Duodenal mucosa (tissue), 2 donors: ENCODE measurements at regions not wholly inside any gene's neighbourhood (a gene's known extent, or its start where the extent isn't known, plus 50 kb on each side); places are given as distances from the start of the nearest gene placed in this dataset.
"Not testable (repeated sequence)": the region's sequence is repeated elsewhere in the genome, so short reads cannot be mapped to it uniquely, and the experiment has no call there.

Experiments used
- H3K27ac ChIP-seq: one replicate; pipeline ENCODE4 v1.7.0; 2013; ENCODE audit warnings: low read depth, low read length
- H3K27me3 ChIP-seq, 2 donors: one replicate each; pipeline ENCODE4 v1.7.0; 2013; ENCODE audit warnings: low read length in 2 of 2, control low read depth in 1 of 2; ENCODE audit not compliant: insufficient read depth in 2 of 2, control insufficient read depth in 1 of 2
- H3K36me3 ChIP-seq, 2 donors: one replicate each; pipeline ENCODE4 v1.7.0; 2013; ENCODE audit warnings: low read length in 2 of 2, control low read depth in 1 of 2; ENCODE audit not compliant: insufficient read depth in 2 of 2, control insufficient read depth in 1 of 2
- H3K4me1 ChIP-seq, 2 donors: one replicate each; pipeline ENCODE4 v1.7.0; 2013; ENCODE audit warnings: low read length in 2 of 2, control low read depth in 1 of 2; ENCODE audit not compliant: insufficient read depth in 2 of 2, control insufficient read depth in 1 of 2
- H3K4me3 ChIP-seq, 2 donors: one replicate each; pipeline ENCODE4 v1.7.0; 2013; ENCODE audit warnings: low read length in 2 of 2, low read depth in 1 of 2
- H3K9ac ChIP-seq, 2 donors: one replicate each; pipeline ENCODE4 v1.7.0; 2013; ENCODE audit warnings: low read length in 2 of 2, low read depth in 1 of 2
- H3K9me3 ChIP-seq, 2 donors: one replicate each; pipeline ENCODE4 v1.7.0; 2013; ENCODE audit warnings: low read length in 2 of 2, control low read depth in 1 of 2; ENCODE audit not compliant: control insufficient read depth in 1 of 2

DNA sequence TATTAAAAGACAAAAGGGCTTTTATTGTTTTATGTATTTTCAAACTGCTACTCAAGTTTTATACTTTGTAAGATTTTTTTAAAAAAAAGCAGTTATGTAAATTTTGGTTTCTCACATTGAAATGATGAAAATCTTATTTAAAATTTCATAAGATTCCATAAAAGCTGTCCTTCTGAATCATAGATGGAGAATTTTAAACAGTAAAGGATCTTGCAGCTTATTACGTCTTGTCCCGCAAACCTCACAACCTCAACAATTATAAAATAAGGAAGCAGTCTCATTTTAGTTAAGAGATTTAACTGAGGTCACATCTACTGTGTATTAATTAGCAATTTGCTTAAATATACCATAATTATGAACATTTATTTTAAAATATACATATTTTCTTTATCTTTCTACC, 581.0 kb upstream of the SPRY2 start:
- Histone ChIP-seq H3K27ac (no peak overlapping the region), H3K27me3 (no peaks in the 10 kb centered on the region), H3K9ac (no peak overlapping the region), H3K36me3 (no peaks in the 10 kb centered on the region), H3K9me3 (no peaks in the 10 kb centered on the region), H3K4me3 (no peak overlapping the region), H3K4me1 (no peaks in the 10 kb centered on the region)

- Histone ChIP-seq H3K9me3 (no peaks in the 10 kb centered on the region), H3K27me3 (no peaks in the 10 kb centered on the region), H3K4me1 (no peaks in the 10 kb centered on the region), H3K36me3 (no peaks in the 10 kb centered on the region), H3K9ac (no peak overlapping the region), H3K27ac (no peak overlapping the region), H3K4me3 (no peak overlapping the region)
Observed at GRCh38 chr13:80921541-80921940, 580.6 kb upstream of the SPRY2 start.

- H3K9me3 ChIP-seq, result no peaks in the 10 kb centered on the region
- no peaks in the 10 kb centered on the region for H3K36me3 ChIP-seq
- no peak overlapping the region for H3K27ac ChIP-seq
- no peak overlapping the region for H3K4me3 ChIP-seq
- H3K4me1 ChIP-seq, result no peaks in the 10 kb centered on the region
- H3K27me3 ChIP-seq, result no peaks in the 10 kb centered on the region
- H3K9ac ChIP-seq, result no peak overlapping the region
Observed at GRCh38 chr13:80906860-80907259, 565.9 kb upstream of the SPRY2 start.

- Histone ChIP-seq H3K9ac (no peak overlapping the region), H3K4me1 (no peaks in the 10 kb centered on the region), H3K9me3 (no peaks in the 10 kb centered on the region), H3K27me3 (no peaks in the 10 kb centered on the region), H3K4me3 (no peak overlapping the region), H3K27ac (no peak overlapping the region), H3K36me3 (no peaks in the 10 kb centered on the region)
Observed at GRCh38 chr13:80904386-80904785, 563.5 kb upstream of the SPRY2 start.

- no peaks in the 10 kb centered on the region for H3K4me1 ChIP-seq
- no peaks in the 10 kb centered on the region for H3K27me3 ChIP-seq
- H3K9ac ChIP-seq, result no peak overlapping the region
- no peak overlapping the region for H3K27ac ChIP-seq
- no peak overlapping the region for H3K4me3 ChIP-seq
- H3K9me3 ChIP-seq, result no peaks in the 10 kb centered on the region
- no peaks in the 10 kb centered on the region for H3K36me3 ChIP-seq
Observed at GRCh38 chr13:80903911-80904310, 563.0 kb upstream of the SPRY2 start.

- no peak overlapping the region for H3K27ac ChIP-seq
- H3K9me3 ChIP-seq, result no peaks in the 10 kb centered on the region
Observed at GRCh38 chr13:80901530-80901929, 560.6 kb upstream of the SPRY2 start.

DNA sequence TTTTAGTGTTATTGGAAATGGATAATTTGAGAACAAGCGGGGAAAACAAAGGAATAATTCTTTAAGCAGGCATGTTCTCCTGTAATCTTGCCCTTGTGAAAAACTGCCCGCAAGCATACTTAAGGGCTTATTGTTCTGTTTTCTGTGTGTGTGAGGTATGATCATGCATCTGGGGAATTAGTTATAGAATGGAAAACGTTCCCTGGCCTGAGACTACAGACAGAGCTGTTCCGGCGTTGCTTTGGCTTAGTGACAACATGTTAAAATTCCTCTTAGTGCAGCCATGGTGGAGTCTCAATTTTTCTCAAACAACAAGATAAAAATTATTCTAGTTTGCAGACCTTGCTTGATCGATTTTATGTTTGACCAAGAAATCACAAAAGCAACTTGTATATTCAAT, 560.2 kb upstream of the SPRY2 start:
- H3K27ac ChIP-seq, result no peak overlapping the region
- H3K9me3 ChIP-seq, result no peaks in the 10 kb centered on the region
- H3K36me3 ChIP-seq, result no peaks in the 10 kb centered on the region
- no peaks in the 10 kb centered on the region for H3K27me3 ChIP-seq
- H3K9ac ChIP-seq, result no peak overlapping the region
- no peaks in the 10 kb centered on the region for H3K4me1 ChIP-seq
- H3K4me3 ChIP-seq, result no peak overlapping the region

More at GRCh38 chr13:80901530-80901929, 560.6 kb upstream of the SPRY2 start:
- Histone ChIP-seq H3K27me3 (no peaks in the 10 kb centered on the region), H3K4me1 (no peaks in the 10 kb centered on the region), H3K36me3 (no peaks in the 10 kb centered on the region), H3K4me3 (no peak overlapping the region), H3K9ac (no peak overlapping the region)

DNA sequence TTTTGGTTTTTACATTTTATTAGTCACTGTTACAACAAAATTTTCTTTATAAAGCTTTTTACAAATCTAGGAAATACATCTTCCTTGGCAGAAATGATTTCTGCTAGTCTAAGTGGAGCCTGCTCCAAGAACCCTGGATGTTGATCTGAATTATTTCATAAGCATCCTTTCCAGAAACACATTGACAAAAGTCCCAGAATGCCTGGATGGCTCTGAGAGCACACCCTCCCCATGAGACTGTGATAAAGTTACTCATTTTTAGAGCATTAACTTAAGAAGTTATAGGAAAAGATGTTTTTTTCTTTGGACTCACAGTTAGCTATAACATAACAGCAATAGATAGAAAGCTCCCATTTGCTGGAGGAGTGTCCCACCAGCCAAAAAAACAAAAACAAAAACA, 559.6 kb upstream of the SPRY2 start:
- H3K36me3 ChIP-seq, result no peaks in the 10 kb centered on the region
- no peak overlapping the region for H3K9ac ChIP-seq
- no peak overlapping the region for H3K4me3 ChIP-seq
- no peaks in the 10 kb centered on the region for H3K4me1 ChIP-seq
- H3K9me3 ChIP-seq, result no peaks in the 10 kb centered on the region
- no peaks in the 10 kb centered on the region for H3K27me3 ChIP-seq
- no peak overlapping the region for H3K27ac ChIP-seq

DNA sequence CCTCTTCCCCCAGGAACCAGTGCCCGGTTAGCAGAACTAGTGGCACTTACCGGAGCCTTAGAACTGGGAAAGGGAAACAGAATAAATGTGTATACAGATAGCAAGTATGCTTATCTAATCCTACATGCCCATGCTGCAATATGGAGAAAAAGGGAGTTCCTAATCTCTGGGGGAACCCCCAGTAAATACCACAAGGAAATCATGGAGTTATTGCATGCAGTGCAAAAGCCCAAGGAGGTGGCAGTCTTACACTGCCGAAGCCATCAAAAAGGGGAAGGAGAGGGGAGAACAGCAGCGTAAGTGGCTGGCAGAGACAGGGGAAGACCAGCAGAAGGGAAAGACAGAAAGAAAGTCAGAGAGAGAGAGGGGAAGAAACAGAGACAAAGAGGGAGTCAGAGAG, 556.7 kb upstream of the SPRY2 start:
- not testable (repeated sequence) for H3K9ac ChIP-seq, H3K4me1 ChIP-seq, H3K27ac ChIP-seq, H3K4me3 ChIP-seq, H3K9me3 ChIP-seq, H3K27me3 ChIP-seq, H3K36me3 ChIP-seq

- no peaks in the 10 kb centered on the region for H3K9me3 ChIP-seq
- H3K27me3 ChIP-seq, result no peaks in the 10 kb centered on the region
- no peaks in the 10 kb centered on the region for H3K4me1 ChIP-seq
- no peak overlapping the region for H3K9ac ChIP-seq
- H3K36me3 ChIP-seq, result no peaks in the 10 kb centered on the region
- H3K27ac ChIP-seq, result no peak overlapping the region
- no peak overlapping the region for H3K4me3 ChIP-seq
Observed at GRCh38 chr13:80894917-80895316, 554.0 kb upstream of the SPRY2 start.

- H3K4me1 ChIP-seq, result no peaks in the 10 kb centered on the region
- H3K4me3 ChIP-seq, result no peak overlapping the region
- H3K27me3 ChIP-seq, result no peaks in the 10 kb centered on the region
- no peaks in the 10 kb centered on the region for H3K36me3 ChIP-seq
- H3K9ac ChIP-seq, result no peak overlapping the region
- no peaks in the 10 kb centered on the region for H3K9me3 ChIP-seq
- no peak overlapping the region for H3K27ac ChIP-seq
Observed at GRCh38 chr13:80889829-80890228, 548.9 kb upstream of the SPRY2 start.
